Adrenal gland (tissue), 5 donors: ENCODE measurements at regions not wholly inside any gene's neighbourhood (a gene's known extent, or its start where the extent isn't known, plus 50 kb on each side); places are given as distances from the start of the nearest gene placed in this dataset.
"Not testable (repeated sequence)": the region's sequence is repeated elsewhere in the genome, so short reads cannot be mapped to it uniquely, and the experiment has no call there.

ENCODE experiments used
- POLR2A ChIP-seq, 2 donors: fragments of 450-650 bp; IDR thresholded peaks; one replicate each; pipeline ENCODE4 v1.6.1; 2017; ENCODE audit warnings: antibody characterized with exemption in 2 of 2, mild to moderate bottlenecking in 2 of 2, moderate library complexity in 1 of 2
- TF ChIP-seq, protein P1 (sequence below), 6 experiments: fragments of 450-650 bp in 4 of 6; fragments of 200-600 bp in 2 of 6; sonication (generic) in 1 of 6; IDR thresholded peaks; 1 replicate in 5 of 6; 2 replicates in 1 of 6; pipeline versions ENCODE4 v1.5.1 to v1.8.0; 2016 to 2021; ENCODE audit warnings: antibody characterized with exemption in 6 of 6, mild to moderate bottlenecking in 2 of 6, moderate library complexity in 1 of 6
- donor health status: DM: no; HTN: no; CAD: no.

- TF ChIP-seq, protein P1, sequence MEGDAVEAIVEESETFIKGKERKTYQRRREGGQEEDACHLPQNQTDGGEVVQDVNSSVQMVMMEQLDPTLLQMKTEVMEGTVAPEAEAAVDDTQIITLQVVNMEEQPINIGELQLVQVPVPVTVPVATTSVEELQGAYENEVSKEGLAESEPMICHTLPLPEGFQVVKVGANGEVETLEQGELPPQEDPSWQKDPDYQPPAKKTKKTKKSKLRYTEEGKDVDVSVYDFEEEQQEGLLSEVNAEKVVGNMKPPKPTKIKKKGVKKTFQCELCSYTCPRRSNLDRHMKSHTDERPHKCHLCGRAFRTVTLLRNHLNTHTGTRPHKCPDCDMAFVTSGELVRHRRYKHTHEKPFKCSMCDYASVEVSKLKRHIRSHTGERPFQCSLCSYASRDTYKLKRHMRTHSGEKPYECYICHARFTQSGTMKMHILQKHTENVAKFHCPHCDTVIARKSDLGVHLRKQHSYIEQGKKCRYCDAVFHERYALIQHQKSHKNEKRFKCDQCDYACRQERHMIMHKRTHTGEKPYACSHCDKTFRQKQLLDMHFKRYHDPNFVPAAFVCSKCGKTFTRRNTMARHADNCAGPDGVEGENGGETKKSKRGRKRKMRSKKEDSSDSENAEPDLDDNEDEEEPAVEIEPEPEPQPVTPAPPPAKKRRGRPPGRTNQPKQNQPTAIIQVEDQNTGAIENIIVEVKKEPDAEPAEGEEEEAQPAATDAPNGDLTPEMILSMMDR (IDR thresholded peaks at IDR 0.05): not testable (repeated sequence)
- TF ChIP-seq POLR2A (IDR thresholded peaks at IDR 0.05): not testable (repeated sequence)
Measured at GRCh38 chr18:29715960-29716359, 1326.6 kb downstream of the DSC3 start.
